ENCODE measurements at regions not wholly inside any gene's neighbourhood (a gene's known extent, or its start where the extent isn't known, plus 50 kb on each side); places are given as distances from the start of the nearest gene placed in this dataset.

DNA sequence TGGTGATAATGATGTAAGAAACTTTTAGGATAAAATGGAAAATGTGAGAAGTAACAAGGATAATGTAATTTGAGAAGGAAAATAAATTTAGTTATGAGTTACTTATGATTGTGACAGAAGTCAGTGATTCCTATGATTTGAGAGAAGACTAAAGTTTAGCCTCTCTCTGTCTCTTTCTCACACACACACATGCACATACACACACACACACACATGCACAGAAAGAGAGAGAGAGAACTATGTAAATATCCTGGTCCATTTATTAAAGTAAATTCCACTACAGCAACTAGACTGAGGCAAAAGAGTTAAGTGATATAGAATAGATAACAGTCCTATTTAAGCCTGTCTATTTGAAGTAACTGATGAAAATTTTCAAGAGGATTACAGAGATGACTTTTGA, 375.2 kb downstream of the CD109 start:
- no peak for TF ChIP-seq CTCF (conservative IDR thresholded peaks at IDR 0.05)
- TF ChIP-seq ZFX (IDR thresholded peaks at IDR 0.05): no peak
